GM18517 (cell line): ENCODE measurements at regions not wholly inside any gene's neighbourhood (a gene's known extent, or its start where the extent isn't known, plus 50 kb on each side); places are given as distances from the start of the nearest gene placed in this dataset.
"Not testable (repeated sequence)": the region's sequence is repeated elsewhere in the genome, so short reads cannot be mapped to it uniquely, and the experiment has no call there.

Source experiments
- ATAC-seq: cut with Tn5 transposase; IDR thresholded peaks from one replicate; pipeline ENCODE4 v1.9.1; 2021; ENCODE audit warnings: mild to moderate bottlenecking, moderate library complexity; ENCODE audit not compliant: unreplicated experiment

- no peak for ATAC-seq
These were observed 703.0 kb downstream of the PLOD2 start for GRCh38 chr3:145457825-145458552.

GRCh38 chr3:145459681-145460080 lies 701.3 kb downstream of the PLOD2 start:
- ATAC-seq: not testable (repeated sequence)

GRCh38 chr3:145471976-145472375 lies 689.0 kb downstream of the PLOD2 start:
- no peak for ATAC-seq

- ATAC-seq: not testable (repeated sequence)
These were observed 678.2 kb downstream of the PLOD2 start for GRCh38 chr3:145482735-145483134.

- ATAC-seq: no peak
These were observed 677.0 kb downstream of the PLOD2 start for GRCh38 chr3:145483992-145484391.

GRCh38 chr3:145489011-145489410 lies 672.0 kb downstream of the PLOD2 start:
- no peak for ATAC-seq

GRCh38 chr3:145490088-145491048 lies 670.6 kb downstream of the PLOD2 start:
- no peak for ATAC-seq

GRCh38 chr3:145492456-145492855 lies 668.5 kb downstream of the PLOD2 start:
- ATAC-seq: no peak

GRCh38 chr3:145517416-145517815 lies 643.6 kb downstream of the PLOD2 start:
- ATAC-seq: not testable (repeated sequence)

- no peak for ATAC-seq
These were observed 642.3 kb downstream of the PLOD2 start for GRCh38 chr3:145518639-145519038.

- ATAC-seq: no peak
These were observed 641.5 kb downstream of the PLOD2 start for GRCh38 chr3:145519398-145520047.

GRCh38 chr3:145522179-145522578 lies 638.8 kb downstream of the PLOD2 start:
- ATAC-seq: no peak

- no peak for ATAC-seq
These were observed 637.9 kb downstream of the PLOD2 start for GRCh38 chr3:145522893-145523651.

GRCh38 chr3:145531548-145531947 lies 629.4 kb downstream of the PLOD2 start:
- ATAC-seq: no peak

- ATAC-seq: no peak
These were observed 627.3 kb downstream of the PLOD2 start for GRCh38 chr3:145533696-145534095.

- ATAC-seq: no peak
These were observed 624.5 kb downstream of the PLOD2 start for GRCh38 chr3:145536461-145536860.

- ATAC-seq: no peak
These were observed 610.5 kb downstream of the PLOD2 start for GRCh38 chr3:145550522-145550921.

GRCh38 chr3:145557405-145557804 lies 603.6 kb downstream of the PLOD2 start:
- ATAC-seq: no peak

GRCh38 chr3:145578471-145578870 lies 582.5 kb downstream of the PLOD2 start:
- no peak for ATAC-seq

GRCh38 chr3:145581694-145582093 lies 579.3 kb downstream of the PLOD2 start:
- no peak for ATAC-seq

GRCh38 chr3:145604851-145605250 lies 556.1 kb downstream of the PLOD2 start:
- no peak for ATAC-seq
